Hepatocyte (in vitro differentiated cells): ENCODE measurements at regions not wholly inside any gene's neighbourhood (a gene's known extent, or its start where the extent isn't known, plus 50 kb on each side); places are given as distances from the start of the nearest gene placed in this dataset.

ENCODE experiments used
- DNase-seq: peaks from one replicate; pipeline ENCODE4 v3.0.0-alpha.2; 2016; ENCODE audit warnings: low spot score
- H2AFZ ChIP-seq: fragments of 200-600 bp; sonication (generic); 2 replicates; pipeline ENCODE4 v1.6.0; 2016; ENCODE audit warnings: antibody characterized with exemption, mild to moderate bottlenecking
- H3K27ac ChIP-seq: fragments of 200-600 bp; sonication (generic); 2 replicates; pipeline ENCODE4 v1.5.1; 2016; ENCODE audit warnings: mild to moderate bottlenecking
- H3K27me3 ChIP-seq: fragments of 200-600 bp; sonication (generic); 2 replicates; pipeline ENCODE4 v1.6.1; 2016
- H3K36me3 ChIP-seq: fragments of 200-600 bp; sonication (generic); replicated peaks from 2 replicates; pipeline ENCODE4 v1.5.1; 2016; ENCODE audit warnings: low read depth; ENCODE audit not compliant: insufficient read depth
- H3K4me1 ChIP-seq: fragments of 200-600 bp; sonication (generic); 2 replicates; pipeline ENCODE4 v1.5.1; 2016; ENCODE audit warnings: mild to moderate bottlenecking, moderate library complexity; ENCODE audit not compliant: insufficient read depth
- H3K4me2 ChIP-seq: fragments of 200-600 bp; sonication (generic); 2 replicates; pipeline ENCODE4 v1.6.0; 2016
- H3K4me3 ChIP-seq: fragments of 200-600 bp; sonication (generic); 2 replicates; pipeline ENCODE4 v1.5.1; 2016; ENCODE audit warnings: mild to moderate bottlenecking
- H3K79me2 ChIP-seq: fragments of 200-600 bp; sonication (generic); 2 replicates; pipeline ENCODE4 v1.6.0; 2017; ENCODE audit warnings: mild to moderate bottlenecking
- H3K9me2 ChIP-seq: fragments of 200-600 bp; sonication (generic); replicated peaks from 2 replicates; pipeline ENCODE4 v1.6.0; 2017; ENCODE audit warnings: mild to moderate bottlenecking; ENCODE audit not compliant: insufficient read depth
- H3K9me3 ChIP-seq: fragments of 200-600 bp; sonication (generic); 2 replicates; pipeline ENCODE4 v1.5.1; 2016; ENCODE audit warnings: low read depth, mild to moderate bottlenecking
- H4K20me1 ChIP-seq: fragments of 200-600 bp; sonication (generic); 2 replicates; pipeline ENCODE4 v1.6.0; 2016; ENCODE audit warnings: mild to moderate bottlenecking; ENCODE audit not compliant: insufficient read depth, poor library complexity, severe bottlenecking
- EZH2 ChIP-seq: fragments of 200-600 bp; sonication (generic); IDR thresholded peaks from 2 replicates; pipeline ENCODE4 v1.6.1; 2016; ENCODE audit warnings: antibody characterized with exemption, mild to moderate bottlenecking, borderline replicate concordance
- EZH2phosphoT487 ChIP-seq: fragments of 200-600 bp; sonication (generic); IDR thresholded peaks from one replicate; pipeline ENCODE4 v1.6.1; 2018; ENCODE audit warnings: antibody characterized with exemption, mild to moderate bottlenecking, low read depth, moderate library complexity; ENCODE audit not compliant: unreplicated experiment, severe bottlenecking
- WGBS: methylation state at CpG from one replicate; pipeline ENCODE4 v1.1.6; 2016; ENCODE audit warnings: low lambda C conversion rate; ENCODE audit errors: missing lambda C conversion rate; 5-methylcytosine and 5-hydroxymethylcytosine counted together
- TF ChIP-seq, protein P1 (sequence below): fragments of 200-600 bp; sonication (generic); IDR thresholded peaks from 2 replicates; pipeline ENCODE4 v1.5.1; 2016; ENCODE audit warnings: antibody characterized with exemption, mild to moderate bottlenecking; ENCODE audit not compliant: poor library complexity

DNA sequence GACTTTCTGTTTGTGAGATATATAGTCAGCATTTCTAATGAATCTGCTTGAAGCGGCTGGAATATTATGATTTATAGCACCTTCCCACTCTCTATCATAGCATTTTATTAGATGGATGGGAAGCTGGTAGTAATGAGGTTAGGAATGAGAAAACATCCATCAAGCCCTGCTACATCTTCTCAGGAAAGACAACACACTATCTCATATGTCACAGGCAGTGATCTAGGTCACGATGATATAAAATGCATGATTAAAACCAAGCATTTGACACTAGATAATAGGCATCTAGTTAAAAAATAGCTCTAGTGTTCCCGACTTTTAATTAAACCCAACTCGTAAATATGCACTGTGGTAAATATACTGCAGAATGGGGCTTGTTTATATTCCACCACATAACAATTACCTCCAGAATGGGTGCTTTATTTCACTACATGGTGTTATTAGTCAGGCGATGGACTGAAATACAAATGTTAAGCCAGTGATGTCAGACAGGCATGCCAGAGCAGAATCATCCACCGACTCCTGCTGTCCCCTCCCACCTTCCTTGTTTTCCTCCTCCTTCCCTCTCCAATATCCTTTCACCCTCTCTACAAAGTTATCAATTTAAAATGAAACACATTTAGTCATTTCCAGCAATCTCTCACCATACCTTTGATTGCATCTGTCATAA, 286.8 kb downstream of the SPATA31D1 start:
- Histone ChIP-seq H3K4me2 (no peak overlapping the region), H3K9me2 (no peaks in the 10 kb centered on the region), H3K9me3 (no peaks in the 10 kb centered on the region), H3K27ac (no peak overlapping the region), H3K36me3 (no peaks in the 10 kb centered on the region), H3K4me1 (no peaks in the 10 kb centered on the region), H2AFZ (no peak overlapping the region), H3K79me2 (no peaks in the 10 kb centered on the region), H3K27me3 (no peaks in the 10 kb centered on the region), H3K4me3 (no peak overlapping the region), H4K20me1 (no peaks in the 10 kb centered on the region)
- TF ChIP-seq, protein P1, sequence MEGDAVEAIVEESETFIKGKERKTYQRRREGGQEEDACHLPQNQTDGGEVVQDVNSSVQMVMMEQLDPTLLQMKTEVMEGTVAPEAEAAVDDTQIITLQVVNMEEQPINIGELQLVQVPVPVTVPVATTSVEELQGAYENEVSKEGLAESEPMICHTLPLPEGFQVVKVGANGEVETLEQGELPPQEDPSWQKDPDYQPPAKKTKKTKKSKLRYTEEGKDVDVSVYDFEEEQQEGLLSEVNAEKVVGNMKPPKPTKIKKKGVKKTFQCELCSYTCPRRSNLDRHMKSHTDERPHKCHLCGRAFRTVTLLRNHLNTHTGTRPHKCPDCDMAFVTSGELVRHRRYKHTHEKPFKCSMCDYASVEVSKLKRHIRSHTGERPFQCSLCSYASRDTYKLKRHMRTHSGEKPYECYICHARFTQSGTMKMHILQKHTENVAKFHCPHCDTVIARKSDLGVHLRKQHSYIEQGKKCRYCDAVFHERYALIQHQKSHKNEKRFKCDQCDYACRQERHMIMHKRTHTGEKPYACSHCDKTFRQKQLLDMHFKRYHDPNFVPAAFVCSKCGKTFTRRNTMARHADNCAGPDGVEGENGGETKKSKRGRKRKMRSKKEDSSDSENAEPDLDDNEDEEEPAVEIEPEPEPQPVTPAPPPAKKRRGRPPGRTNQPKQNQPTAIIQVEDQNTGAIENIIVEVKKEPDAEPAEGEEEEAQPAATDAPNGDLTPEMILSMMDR: no peak
- TF ChIP-seq EZH2: no peak
- no peak for TF ChIP-seq EZH2phosphoT487
- no peak for DNase-seq
- 72% methylated on average over 6 of the region's 6 CpGs for WGBS

DNA sequence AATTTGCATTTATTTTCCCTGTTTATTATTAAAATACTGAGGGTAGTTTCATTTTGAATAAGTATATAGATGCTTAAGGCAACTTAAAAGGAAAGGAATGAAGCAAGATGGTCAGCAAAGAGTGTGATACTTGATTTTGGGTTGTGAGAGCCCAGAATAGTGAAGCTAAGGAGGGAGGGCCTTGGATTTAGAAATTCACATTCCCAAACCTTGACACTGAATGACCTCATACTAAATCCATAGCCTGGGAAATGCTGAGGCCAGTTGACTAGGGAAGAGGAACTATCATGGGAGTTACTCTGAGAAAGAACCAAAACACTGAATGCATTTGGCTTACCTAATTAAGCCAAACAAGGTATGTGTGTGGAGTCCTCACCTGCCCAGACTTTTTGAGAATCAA, 292.5 kb downstream of the SPATA31D1 start:
- H3K27ac ChIP-seq: no peak overlapping the region
- H4K20me1 ChIP-seq: no peaks in the 10 kb centered on the region
- H2AFZ ChIP-seq: no peak overlapping the region
- H3K36me3 ChIP-seq: no peaks in the 10 kb centered on the region
- no peak for DNase-seq
- no peaks in the 10 kb centered on the region for H3K79me2 ChIP-seq
- H3K4me1 ChIP-seq: peaks cover 5% of the 10 kb centered on the region
- no peaks in the 10 kb centered on the region for H3K9me2 ChIP-seq
- no peaks in the 10 kb centered on the region for H3K27me3 ChIP-seq
- H3K9me3 ChIP-seq: no peaks in the 10 kb centered on the region
- TF ChIP-seq, protein P1: no peak
- TF ChIP-seq EZH2: no peak
- no peak for TF ChIP-seq EZH2phosphoT487
- no peak overlapping the region for H3K4me2 ChIP-seq
- no peak overlapping the region for H3K4me3 ChIP-seq

- Histone ChIP-seq H3K36me3 (no peaks in the 10 kb centered on the region), H2AFZ (no peak overlapping the region), H3K79me2 (no peaks in the 10 kb centered on the region), H3K27ac (no peak overlapping the region), H3K4me3 (no peak overlapping the region), H4K20me1 (no peaks in the 10 kb centered on the region), H3K4me2 (no peak overlapping the region), H3K4me1 (peaks cover 5% of the 10 kb centered on the region), H3K9me3 (no peaks in the 10 kb centered on the region), H3K9me2 (no peaks in the 10 kb centered on the region), H3K27me3 (no peaks in the 10 kb centered on the region)
- no peak for TF ChIP-seq EZH2phosphoT487
- TF ChIP-seq, protein P1: no peak
- no peak for TF ChIP-seq EZH2
- WGBS: 83% methylated on average over 3 of the region's 3 CpGs
- DNase-seq: no peak
Measured at GRCh38 chr9:82284758-82285157, 296.2 kb downstream of the SPATA31D1 start.

- Histone ChIP-seq H3K4me1 (no peaks in the 10 kb centered on the region), H3K9me3 (no peaks in the 10 kb centered on the region), H3K36me3 (no peaks in the 10 kb centered on the region), H3K79me2 (no peaks in the 10 kb centered on the region), H3K9me2 (no peaks in the 10 kb centered on the region), H3K4me2 (no peak overlapping the region), H3K27ac (no peak overlapping the region), H3K27me3 (no peaks in the 10 kb centered on the region), H2AFZ (no peak overlapping the region), H4K20me1 (no peaks in the 10 kb centered on the region), H3K4me3 (no peak overlapping the region)
- WGBS: 92% methylated on average over 5 of the region's 5 CpGs
- no peak for DNase-seq
- no peak for TF ChIP-seq EZH2phosphoT487
- TF ChIP-seq EZH2: no peak
- TF ChIP-seq, protein P1: no peak
Measured at GRCh38 chr9:82295181-82295580, 306.6 kb downstream of the SPATA31D1 start.
